Breast epithelium (tissue), 4 donors: ENCODE measurements at regions not wholly inside any gene's neighbourhood (a gene's known extent, or its start where the extent isn't known, plus 50 kb on each side); places are given as distances from the start of the nearest gene placed in this dataset.

Experiments used
- DNase-seq, 2 donors: peaks; one replicate each; pipeline ENCODE4 v3.0.0-alpha.2; 2019; ENCODE audit warnings: low spot score in 2 of 2
- H3K27ac ChIP-seq, 2 donors: fragments of 200-600 bp; sonication (generic) in 1 of 2; one replicate each; pipeline ENCODE4 v1.5.1; 2016 to 2019; ENCODE audit warnings: mild to moderate bottlenecking in 1 of 2
- H3K27me3 ChIP-seq, 2 donors: fragments of 200-600 bp; sonication (generic) in 1 of 2; one replicate each; pipeline versions ENCODE4 v1.5.1 to v1.6.0; 2017 to 2019; ENCODE audit warnings: control low read depth in 1 of 2, mild to moderate bottlenecking in 1 of 2
- H3K36me3 ChIP-seq: fragments of 200-600 bp; one replicate; pipeline ENCODE4 v1.5.1; 2019
- H3K4me1 ChIP-seq, 2 donors: fragments of 200-600 bp; sonication (generic); one replicate each; pipeline ENCODE4 v1.5.1; 2016 to 2019; ENCODE audit warnings: control low read depth in 1 of 2
- H3K4me3 ChIP-seq, 3 donors: fragments of 200-600 bp; sonication (generic); 1 replicate in 2 of 3; 2 replicates in 1 of 3; pipeline ENCODE4 v1.5.1; 2016 to 2019; ENCODE audit warnings: mild to moderate bottlenecking in 3 of 3, moderate library complexity in 2 of 3
- H3K9me3 ChIP-seq, 2 donors: fragments of 200-600 bp; sonication (generic) in 1 of 2; one replicate each; pipeline ENCODE4 v1.5.1; 2016 to 2019; ENCODE audit warnings: control low read depth in 1 of 2
- POLR2A ChIP-seq: fragments of 450-650 bp; IDR thresholded peaks from one replicate; pipeline ENCODE4 v1.6.1; 2016; ENCODE audit warnings: antibody characterized with exemption, mild to moderate bottlenecking, moderate library complexity
- POLR2AphosphoS5 ChIP-seq, 3 donors: sonication (generic); formaldehyde crosslinking; IDR thresholded peaks; one replicate each; pipeline ENCODE4 v1.6.1; 2017; ENCODE audit warnings: antibody characterized with exemption in 3 of 3
- intact Hi-C: fragments of 100-400 bp; cut with DNase I; formaldehyde crosslinking; loops from one replicate; pipeline ENCODE4 v1.15.1; 2023; ENCODE audit warnings: low total_unique reads
- TF ChIP-seq, protein P1 (sequence below), 3 donors: fragments of 450-650 bp; IDR thresholded peaks; one replicate each; pipeline ENCODE4 v1.5.1; 2016 to 2017; ENCODE audit warnings: antibody characterized with exemption in 3 of 3, mild to moderate bottlenecking in 3 of 3, moderate library complexity in 3 of 3

DNA sequence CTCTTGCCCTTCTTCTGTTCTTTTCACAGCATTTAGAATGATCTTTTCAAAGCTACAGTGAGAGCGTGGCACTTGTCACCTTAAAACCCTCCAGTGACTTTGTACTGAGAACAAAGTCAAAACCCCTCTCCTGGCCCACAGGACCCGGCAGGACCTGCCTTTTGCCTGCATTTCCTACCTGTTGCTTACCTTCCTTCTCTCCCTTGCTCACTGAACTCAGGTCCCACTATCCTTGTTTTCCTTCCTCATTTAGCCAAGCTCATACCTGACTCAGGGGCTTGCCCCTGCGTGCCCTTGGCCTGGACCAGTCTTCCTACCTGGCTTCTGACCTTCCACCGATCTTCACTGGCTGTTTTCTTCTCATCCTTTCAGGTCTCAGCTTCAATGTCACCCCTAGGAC is 112.3 kb upstream of the PRMT8 start:
- H3K27ac ChIP-seq = no peak overlapping the region
- no peak overlapping the region for H3K4me3 ChIP-seq
- TF ChIP-seq POLR2A = no peak
- TF ChIP-seq, protein P1, sequence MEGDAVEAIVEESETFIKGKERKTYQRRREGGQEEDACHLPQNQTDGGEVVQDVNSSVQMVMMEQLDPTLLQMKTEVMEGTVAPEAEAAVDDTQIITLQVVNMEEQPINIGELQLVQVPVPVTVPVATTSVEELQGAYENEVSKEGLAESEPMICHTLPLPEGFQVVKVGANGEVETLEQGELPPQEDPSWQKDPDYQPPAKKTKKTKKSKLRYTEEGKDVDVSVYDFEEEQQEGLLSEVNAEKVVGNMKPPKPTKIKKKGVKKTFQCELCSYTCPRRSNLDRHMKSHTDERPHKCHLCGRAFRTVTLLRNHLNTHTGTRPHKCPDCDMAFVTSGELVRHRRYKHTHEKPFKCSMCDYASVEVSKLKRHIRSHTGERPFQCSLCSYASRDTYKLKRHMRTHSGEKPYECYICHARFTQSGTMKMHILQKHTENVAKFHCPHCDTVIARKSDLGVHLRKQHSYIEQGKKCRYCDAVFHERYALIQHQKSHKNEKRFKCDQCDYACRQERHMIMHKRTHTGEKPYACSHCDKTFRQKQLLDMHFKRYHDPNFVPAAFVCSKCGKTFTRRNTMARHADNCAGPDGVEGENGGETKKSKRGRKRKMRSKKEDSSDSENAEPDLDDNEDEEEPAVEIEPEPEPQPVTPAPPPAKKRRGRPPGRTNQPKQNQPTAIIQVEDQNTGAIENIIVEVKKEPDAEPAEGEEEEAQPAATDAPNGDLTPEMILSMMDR (IDR thresholded peaks at IDR 0.05) = no peak
- TF ChIP-seq POLR2AphosphoS5 (IDR thresholded peaks at IDR 0.05) = no peak
- H3K36me3 ChIP-seq = no peaks in the 10 kb centered on the region
- intact Hi-C loops = no loop called here
- H3K27me3 ChIP-seq = no peaks in the 10 kb centered on the region
- no peak for DNase-seq
- H3K4me1 ChIP-seq = peaks cover 0 to 7% of the 10 kb centered on the region in 2 donors
- H3K9me3 ChIP-seq = no peaks in the 10 kb centered on the region

DNA sequence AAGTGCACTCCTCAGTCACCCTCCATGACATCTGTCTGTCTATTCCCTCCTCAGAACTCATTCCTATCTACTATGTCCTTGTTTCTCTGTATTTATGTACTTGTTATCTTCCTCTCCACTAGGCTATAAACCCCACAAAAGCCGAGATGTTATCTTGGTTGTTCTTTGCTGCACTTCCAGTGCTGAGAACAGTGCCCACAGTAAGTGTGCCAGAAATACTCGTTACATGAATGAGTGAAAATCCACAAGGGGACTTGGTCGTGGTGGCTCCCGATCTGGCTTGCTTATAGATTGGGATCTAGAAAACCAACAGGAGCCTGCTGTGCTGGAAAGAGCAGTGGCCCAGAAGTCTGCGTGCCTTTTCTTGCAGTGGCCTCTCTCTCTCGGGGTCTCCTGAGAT is 111.9 kb upstream of the PRMT8 start:
- no peak overlapping the region for H3K27ac ChIP-seq
- no peaks in the 10 kb centered on the region for H3K36me3 ChIP-seq
- H3K4me1 ChIP-seq = peaks cover 0 to 7% of the 10 kb centered on the region in 2 donors
- H3K4me3 ChIP-seq = no peak overlapping the region
- intact Hi-C loops = no loop called here
- H3K9me3 ChIP-seq = no peaks in the 10 kb centered on the region
- no peaks in the 10 kb centered on the region for H3K27me3 ChIP-seq
- TF ChIP-seq POLR2AphosphoS5 (IDR thresholded peaks at IDR 0.05) = no peak
- no peak for TF ChIP-seq POLR2A
- TF ChIP-seq, protein P1 (IDR thresholded peaks at IDR 0.05) = no peak
- no peak for DNase-seq

DNA sequence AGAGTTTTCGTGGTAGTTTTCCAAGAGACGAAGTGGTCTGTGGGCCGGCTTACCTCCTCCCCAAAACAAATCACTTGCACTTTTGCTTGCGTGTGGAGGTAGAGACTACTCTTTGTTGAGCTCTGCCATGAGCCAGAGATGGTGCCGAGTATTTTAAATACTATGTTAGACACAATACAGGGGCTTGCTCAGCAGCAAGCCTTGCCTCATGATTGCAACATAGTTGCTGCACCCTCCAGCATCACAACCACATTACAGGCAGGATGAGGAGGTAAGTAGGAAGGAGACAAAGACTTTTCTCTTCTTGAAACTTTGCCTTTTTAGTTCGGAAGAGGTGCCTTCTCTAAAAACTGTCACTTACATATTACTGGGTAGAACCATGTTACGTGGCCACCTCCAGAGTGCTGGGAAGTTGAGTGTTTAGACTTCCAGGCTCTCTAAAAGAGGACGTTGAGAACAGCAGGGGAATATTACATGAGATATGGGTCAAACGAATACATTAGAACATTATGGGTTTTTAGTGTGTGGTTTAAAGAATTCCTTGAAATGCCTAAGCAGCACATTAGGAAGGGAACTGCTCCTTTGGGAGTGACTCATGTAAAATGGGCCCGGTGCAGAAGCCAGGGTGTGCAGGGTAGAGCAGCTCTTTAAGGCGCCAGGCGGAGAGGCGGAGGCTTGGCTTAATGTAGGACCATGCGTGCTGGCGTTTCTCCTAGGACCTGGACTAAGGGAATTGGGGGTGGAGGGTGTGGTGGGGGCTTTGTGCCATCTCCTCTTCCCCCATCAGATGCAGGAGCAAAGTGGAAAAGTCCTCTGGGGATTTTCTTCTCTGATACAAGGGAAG is 110.6 kb upstream of the PRMT8 start:
- H3K4me1 ChIP-seq = peaks cover 0 to 7% of the 10 kb centered on the region in 2 donors
- H3K9me3 ChIP-seq = no peaks in the 10 kb centered on the region
- TF ChIP-seq, protein P1 (IDR thresholded peaks at IDR 0.05) = no peak
- TF ChIP-seq POLR2A (no peak), POLR2AphosphoS5 (IDR thresholded peaks at IDR 0.05) (no peak)
- no peaks in the 10 kb centered on the region for H3K36me3 ChIP-seq
- H3K27me3 ChIP-seq = no peaks in the 10 kb centered on the region
- intact Hi-C loops = no loop called here
- H3K27ac ChIP-seq = peak overlapping the region; percentile 25 to 59
- no peak for DNase-seq
- peak overlapping the region in 1 of 3 donors; percentile 10 for H3K4me3 ChIP-seq

DNA sequence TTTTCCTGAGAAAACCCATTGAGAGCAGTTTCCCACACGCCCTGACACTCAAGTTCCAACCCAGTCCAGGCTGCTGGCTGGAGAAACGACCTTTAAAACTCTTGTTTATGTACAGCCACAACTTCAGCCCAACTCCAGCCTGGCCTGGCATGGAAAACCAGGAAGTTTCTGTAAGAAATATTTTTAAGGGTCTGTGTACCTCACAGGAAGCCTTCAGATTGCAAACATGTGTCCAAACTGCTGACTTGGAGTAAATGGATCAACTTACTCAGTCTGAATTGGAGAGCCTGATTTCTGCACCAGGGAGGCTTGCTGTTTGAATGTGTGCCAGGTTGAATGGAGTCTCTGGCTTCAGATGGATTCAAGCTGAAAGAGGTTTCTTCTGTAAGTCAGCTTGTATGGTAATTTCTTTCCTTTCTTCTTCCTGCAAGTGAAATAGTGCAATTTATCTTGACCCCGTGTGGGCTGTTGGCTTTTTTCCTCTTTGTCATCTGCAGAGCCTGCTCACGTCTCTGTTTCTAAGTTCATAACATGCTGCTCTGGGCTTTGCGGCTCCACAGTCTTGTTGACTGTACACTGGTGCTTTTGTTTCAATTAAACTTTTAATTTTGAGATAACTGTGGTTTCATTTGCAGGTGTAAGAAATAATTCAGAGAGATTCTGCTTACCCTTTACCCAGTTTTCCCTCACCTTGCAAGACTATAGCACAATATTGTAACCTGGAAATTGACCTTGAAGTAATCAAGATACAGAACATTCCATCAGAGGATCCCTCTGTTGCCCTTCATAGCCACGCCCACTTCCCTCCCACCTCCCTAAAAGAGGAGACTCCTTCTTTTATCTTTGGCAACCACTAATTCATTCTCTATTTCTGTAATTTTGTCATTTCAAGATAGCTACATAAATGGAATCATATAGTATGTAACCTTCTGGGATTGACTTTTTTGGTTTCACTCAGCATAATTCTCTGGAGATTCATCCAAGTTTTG is 109.7 kb upstream of the PRMT8 start:
- no peaks in the 10 kb centered on the region for H3K36me3 ChIP-seq
- no peak for DNase-seq
- intact Hi-C loops = no loop called here
- H3K27ac ChIP-seq = peak overlapping the region; percentile 25 to 59
- H3K27me3 ChIP-seq = no peaks in the 10 kb centered on the region
- H3K4me3 ChIP-seq = peak overlapping the region in 1 of 3 donors; percentile 10
- TF ChIP-seq, protein P1 (IDR thresholded peaks at IDR 0.05) = no peak
- TF ChIP-seq POLR2A (no peak), POLR2AphosphoS5 (IDR thresholded peaks at IDR 0.05) (no peak)
- no peaks in the 10 kb centered on the region for H3K9me3 ChIP-seq
- H3K4me1 ChIP-seq = peaks cover 0 to 7% of the 10 kb centered on the region in 2 donors
